T-helper 2 cell treated with Interferon-gamma antibody and Interleukin-4, amounts not matched to agents 5 μg/mL and 100 μg/mL, for 36 hours (primary cell): ENCODE measurements at regions not wholly inside any gene's neighbourhood (a gene's known extent, or its start where the extent isn't known, plus 50 kb on each side); places are given as distances from the start of the nearest gene placed in this dataset.

Experiments
- DNase-seq: peaks from one replicate; pipeline ENCODE4 v3.0.0; 2021; ENCODE audit warnings: low spot score
- H3K27ac Mint-ChIP-seq: one replicate; pipeline ENCODE4 v1.8.0; 2021; ENCODE audit warnings: mild to moderate bottlenecking, mixed read lengths
- H3K27me3 Mint-ChIP-seq: one replicate; pipeline ENCODE4 v1.8.0; 2021; ENCODE audit warnings: low read depth, mixed read lengths
- H3K36me3 Mint-ChIP-seq: one replicate; pipeline ENCODE4 v1.8.0; 2021; ENCODE audit warnings: low read depth, mixed read lengths
- H3K4me1 Mint-ChIP-seq: one replicate; pipeline ENCODE4 v1.8.0; 2021; ENCODE audit warnings: low read depth, mixed read lengths
- H3K4me3 Mint-ChIP-seq: one replicate; pipeline ENCODE4 v1.8.0; 2022; ENCODE audit warnings: mild to moderate bottlenecking, moderate library complexity, mixed read lengths
- H3K9me3 Mint-ChIP-seq: one replicate; pipeline ENCODE4 v1.8.0; 2021; ENCODE audit warnings: mixed read lengths

DNA sequence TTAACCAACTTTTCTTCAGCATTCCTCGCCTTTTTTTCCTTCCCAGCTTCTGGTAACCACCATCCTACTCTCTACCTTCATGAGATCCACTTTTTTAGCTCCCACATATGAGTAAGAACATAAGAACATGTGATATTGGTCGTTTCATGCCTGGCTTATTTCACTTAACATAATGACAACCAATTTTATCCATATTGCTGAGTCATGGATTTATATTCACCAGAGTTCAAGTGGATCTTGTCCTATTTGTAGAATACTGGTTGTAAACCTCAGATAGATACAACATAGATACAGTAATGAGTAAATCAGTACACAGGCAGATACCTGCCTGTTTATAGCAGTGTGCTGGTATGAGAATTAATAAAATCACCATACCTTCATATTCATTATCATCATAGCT, 412.0 kb upstream of the RBMS3 start:
- no peak overlapping the region for H3K4me3 Mint-ChIP-seq
- no peaks in the 10 kb centered on the region for H3K4me1 Mint-ChIP-seq
- no peak overlapping the region for H3K27ac Mint-ChIP-seq
- H3K27me3 Mint-ChIP-seq = no peaks in the 10 kb centered on the region
- no peaks in the 10 kb centered on the region for H3K9me3 Mint-ChIP-seq
- no peaks in the 10 kb centered on the region for H3K36me3 Mint-ChIP-seq
- no peak for DNase-seq

- Mint-ChIP-seq H3K27me3 (no peaks in the 10 kb centered on the region), H3K4me3 (no peak overlapping the region), H3K4me1 (no peaks in the 10 kb centered on the region), H3K9me3 (no peaks in the 10 kb centered on the region), H3K36me3 (no peaks in the 10 kb centered on the region), H3K27ac (no peak overlapping the region)
- no peak for DNase-seq
Measured at GRCh38 chr3:28877912-28878311, 403.0 kb upstream of the RBMS3 start.

GRCh38 chr3:28890373-28890772, 390.5 kb upstream of the RBMS3 start:
- DNase-seq = no peak
- H3K27ac Mint-ChIP-seq = no peak overlapping the region
- H3K4me3 Mint-ChIP-seq = no peak overlapping the region
- H3K36me3 Mint-ChIP-seq = no peaks in the 10 kb centered on the region
- no peaks in the 10 kb centered on the region for H3K27me3 Mint-ChIP-seq
- no peaks in the 10 kb centered on the region for H3K4me1 Mint-ChIP-seq
- no peaks in the 10 kb centered on the region for H3K9me3 Mint-ChIP-seq

DNA sequence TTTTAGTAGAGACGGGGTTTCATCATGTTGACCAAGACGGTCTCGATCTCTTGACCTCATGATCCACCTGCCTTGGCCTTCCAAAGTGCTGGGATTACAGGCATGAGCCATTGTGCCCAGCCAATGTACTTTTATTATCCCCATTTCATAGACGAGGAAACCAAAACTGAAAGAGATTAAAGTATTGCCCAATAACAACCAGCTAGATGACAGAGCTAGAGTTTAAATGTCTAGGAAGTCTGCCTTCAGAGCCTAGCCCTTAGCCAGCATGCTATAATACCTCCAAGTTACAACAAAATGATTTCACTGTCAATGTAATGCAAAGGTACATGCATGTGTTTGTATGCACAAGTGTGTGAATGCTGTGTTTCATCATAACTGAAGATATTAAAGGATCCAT, 389.4 kb upstream of the RBMS3 start:
- no peak for DNase-seq
- no peaks in the 10 kb centered on the region for H3K9me3 Mint-ChIP-seq
- no peak overlapping the region for H3K4me3 Mint-ChIP-seq
- no peak overlapping the region for H3K27ac Mint-ChIP-seq
- H3K36me3 Mint-ChIP-seq = no peaks in the 10 kb centered on the region
- H3K4me1 Mint-ChIP-seq = no peaks in the 10 kb centered on the region
- H3K27me3 Mint-ChIP-seq = no peaks in the 10 kb centered on the region

- Mint-ChIP-seq H3K4me3 (no peak overlapping the region), H3K27me3 (no peaks in the 10 kb centered on the region), H3K4me1 (no peaks in the 10 kb centered on the region), H3K36me3 (no peaks in the 10 kb centered on the region), H3K9me3 (no peaks in the 10 kb centered on the region), H3K27ac (no peak overlapping the region)
- no peak for DNase-seq
Measured at GRCh38 chr3:28900301-28900700, 380.6 kb upstream of the RBMS3 start.

DNA sequence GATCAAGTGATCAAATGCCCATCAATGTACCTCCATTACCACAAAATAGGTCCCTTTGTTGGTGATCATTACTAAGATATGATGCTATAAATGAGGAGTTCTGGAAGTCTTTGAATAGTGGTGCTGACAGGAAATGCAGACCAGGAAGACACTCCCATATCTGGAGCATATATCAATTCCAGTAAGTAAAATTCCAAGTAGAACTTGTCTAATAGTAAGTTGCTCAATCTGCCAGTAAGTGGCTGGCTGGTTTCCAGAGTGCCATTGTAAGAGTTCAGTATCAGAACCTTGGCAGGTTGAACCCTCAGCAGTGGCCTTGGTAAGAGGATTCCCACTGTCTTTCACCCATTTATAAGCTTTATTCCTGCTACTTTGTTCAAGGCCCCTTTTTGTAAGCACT, 379.9 kb upstream of the RBMS3 start:
- Mint-ChIP-seq H3K36me3 (no peaks in the 10 kb centered on the region), H3K27me3 (no peaks in the 10 kb centered on the region), H3K27ac (no peak overlapping the region), H3K9me3 (no peaks in the 10 kb centered on the region), H3K4me1 (no peaks in the 10 kb centered on the region), H3K4me3 (no peak overlapping the region)
- DNase-seq = no peak

- no peaks in the 10 kb centered on the region for H3K36me3 Mint-ChIP-seq
- H3K27me3 Mint-ChIP-seq = no peaks in the 10 kb centered on the region
- no peak overlapping the region for H3K27ac Mint-ChIP-seq
- no peak for DNase-seq
- H3K4me3 Mint-ChIP-seq = no peak overlapping the region
- no peaks in the 10 kb centered on the region for H3K4me1 Mint-ChIP-seq
- no peaks in the 10 kb centered on the region for H3K9me3 Mint-ChIP-seq
Measured at GRCh38 chr3:28903171-28903601, 377.7 kb upstream of the RBMS3 start.

GRCh38 chr3:28905798-28906197, 375.1 kb upstream of the RBMS3 start:
- Mint-ChIP-seq H3K27me3 (no peaks in the 10 kb centered on the region), H3K9me3 (no peaks in the 10 kb centered on the region), H3K27ac (no peak overlapping the region), H3K36me3 (no peaks in the 10 kb centered on the region), H3K4me3 (no peak overlapping the region), H3K4me1 (no peaks in the 10 kb centered on the region)
- DNase-seq = no peak

- H3K9me3 Mint-ChIP-seq = no peaks in the 10 kb centered on the region
- no peak overlapping the region for H3K27ac Mint-ChIP-seq
- H3K36me3 Mint-ChIP-seq = no peaks in the 10 kb centered on the region
- no peak overlapping the region for H3K4me3 Mint-ChIP-seq
- no peak for DNase-seq
- no peaks in the 10 kb centered on the region for H3K27me3 Mint-ChIP-seq
- H3K4me1 Mint-ChIP-seq = no peaks in the 10 kb centered on the region
Measured at GRCh38 chr3:28906561-28907310, 374.1 kb upstream of the RBMS3 start.

DNA sequence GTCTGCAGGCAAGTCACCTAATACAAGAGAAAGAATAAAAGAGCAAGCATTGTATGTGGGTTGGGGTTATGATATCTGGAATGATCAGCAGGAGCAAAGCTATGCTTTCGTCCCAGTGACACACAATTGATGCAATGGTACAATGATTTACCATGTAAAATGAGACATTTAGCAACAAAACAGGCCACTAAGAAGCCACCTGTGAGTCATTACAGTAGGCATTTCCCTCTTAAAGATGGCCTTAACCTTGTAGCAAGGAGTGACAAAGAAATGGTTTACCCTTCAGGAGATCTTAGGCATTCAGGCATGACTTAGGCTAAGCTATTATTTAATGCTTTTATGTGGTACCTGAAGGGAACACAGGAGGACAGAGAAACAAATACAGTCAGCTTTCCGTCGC, 373.3 kb upstream of the RBMS3 start:
- Mint-ChIP-seq H3K36me3 (no peaks in the 10 kb centered on the region), H3K27ac (no peak overlapping the region), H3K27me3 (no peaks in the 10 kb centered on the region), H3K4me1 (peaks cover 3% of the 10 kb centered on the region), H3K9me3 (no peaks in the 10 kb centered on the region), H3K4me3 (no peak overlapping the region)
- no peak for DNase-seq

GRCh38 chr3:28912120-28912885, 368.6 kb upstream of the RBMS3 start:
- H3K9me3 Mint-ChIP-seq = no peaks in the 10 kb centered on the region
- DNase-seq = no peak

GRCh38 chr3:28915741-28916500, 364.9 kb upstream of the RBMS3 start:
- H3K36me3 Mint-ChIP-seq = no peaks in the 10 kb centered on the region
- H3K9me3 Mint-ChIP-seq = no peaks in the 10 kb centered on the region
- no peak for DNase-seq
- no peak overlapping the region for H3K4me3 Mint-ChIP-seq
- H3K27ac Mint-ChIP-seq = no peak overlapping the region
- H3K27me3 Mint-ChIP-seq = peaks cover 9% of the 10 kb centered on the region
- peaks cover 10% of the 10 kb centered on the region for H3K4me1 Mint-ChIP-seq

More at GRCh38 chr3:28912120-28912885, 368.6 kb upstream of the RBMS3 start:
- peaks cover 4% of the 10 kb centered on the region for H3K27me3 Mint-ChIP-seq
- H3K27ac Mint-ChIP-seq = no peak overlapping the region
- no peak overlapping the region for H3K4me3 Mint-ChIP-seq
- peaks cover 10% of the 10 kb centered on the region for H3K4me1 Mint-ChIP-seq
- H3K36me3 Mint-ChIP-seq = no peaks in the 10 kb centered on the region

DNA sequence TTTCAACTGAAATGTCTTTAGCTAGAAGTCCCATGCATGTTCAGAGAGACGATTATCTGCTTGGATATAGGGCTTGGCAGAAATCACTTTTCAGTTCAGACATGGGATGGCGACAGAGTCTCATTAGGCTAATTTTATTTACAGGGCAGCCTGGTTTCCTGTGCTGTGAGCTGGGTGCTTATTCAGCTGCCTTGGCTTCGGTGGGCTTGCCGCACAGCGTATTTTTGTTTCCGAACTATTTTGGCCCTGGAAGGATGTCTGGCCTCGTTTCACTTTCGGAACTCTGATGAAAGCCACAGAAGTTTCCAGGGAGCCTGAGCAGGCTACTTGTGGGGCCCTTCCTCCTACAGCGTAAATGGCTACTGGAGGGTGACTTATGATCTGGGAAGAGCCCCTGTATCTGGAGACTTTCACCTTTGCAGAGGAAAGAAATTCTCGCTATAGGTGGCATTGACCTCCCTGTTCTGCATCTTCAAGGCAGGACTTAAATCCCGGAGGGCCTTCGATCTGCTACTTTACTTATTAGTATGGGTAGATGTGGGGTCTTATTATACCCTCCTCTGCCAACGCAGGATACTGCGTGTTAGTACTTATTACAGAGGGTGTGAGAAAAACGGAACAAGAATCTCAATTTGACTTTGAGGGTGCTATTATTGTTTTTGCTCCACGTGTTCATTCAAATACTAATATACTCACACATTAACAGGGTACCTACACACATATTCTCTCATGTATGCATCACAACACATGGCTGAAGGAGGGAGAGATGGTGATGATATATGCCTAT, 364.0 kb upstream of the RBMS3 start:
- Mint-ChIP-seq H3K27ac (no peak overlapping the region), H3K4me1 (peaks cover 10% of the 10 kb centered on the region), H3K9me3 (no peaks in the 10 kb centered on the region), H3K4me3 (no peak overlapping the region), H3K36me3 (no peaks in the 10 kb centered on the region), H3K27me3 (peaks cover 9% of the 10 kb centered on the region)
- peak; percentile 22 for DNase-seq
